Gastroesophageal sphincter (tissue), 4 donors: ENCODE measurements at regions not wholly inside any gene's neighbourhood (a gene's known extent, or its start where the extent isn't known, plus 50 kb on each side); places are given as distances from the start of the nearest gene placed in this dataset.

ENCODE experiments used
- ATAC-seq: fragments of 150-250 bp; one replicate; pipeline ENCODE4 v1.9.1; 2016; ENCODE audit warnings: mild to moderate bottlenecking, moderate library complexity
- H3K27ac ChIP-seq, 4 donors: fragments of 200-600 bp; sonication (generic) in 3 of 4; 1 replicate in 3 of 4; 2 replicates in 1 of 4; pipeline ENCODE4 v1.5.1; 2016 to 2019
- H3K27me3 ChIP-seq: fragments of 200-600 bp; sonication (generic); one replicate; pipeline ENCODE4 v1.5.1; 2019
- H3K36me3 ChIP-seq, 2 donors: fragments of 200-600 bp; sonication (generic); one replicate each; pipeline ENCODE4 v1.5.1; 2019; ENCODE audit warnings: control low read depth in 1 of 2
- H3K4me1 ChIP-seq, 3 donors: fragments of 200-600 bp; sonication (generic); 1 replicate in 2 of 3; 2 replicates in 1 of 3; pipeline ENCODE4 v1.5.1; 2016 to 2019; ENCODE audit warnings: control low read depth in 2 of 3
- H3K4me3 ChIP-seq, 2 donors: fragments of 200-600 bp; sonication (generic); one replicate each; pipeline ENCODE4 v1.5.1; 2019; ENCODE audit warnings: mild to moderate bottlenecking in 1 of 2, moderate library complexity in 1 of 2
- H3K9me3 ChIP-seq, 3 donors: fragments of 200-600 bp; sonication (generic); one replicate each; pipeline ENCODE4 v1.5.1; 2017 to 2019; ENCODE audit warnings: control low read depth in 2 of 3
- CTCF ChIP-seq, 4 experiments: fragments of 200-600 bp in 2 of 4; fragments of 450-650 bp in 2 of 4; sonication (generic) in 1 of 4; IDR thresholded peaks; one replicate each; pipeline ENCODE4 v1.5.1; 2017 to 2019; ENCODE audit warnings: antibody characterized with exemption in 4 of 4, mild to moderate bottlenecking in 2 of 4, moderate library complexity in 2 of 4
- EP300 ChIP-seq: sonication (generic); formaldehyde crosslinking; IDR thresholded peaks from one replicate; pipeline ENCODE4 v1.6.1; 2017; ENCODE audit warnings: antibody characterized with exemption, mild to moderate bottlenecking
- POLR2A ChIP-seq, 2 donors: fragments of 450-650 bp; IDR thresholded peaks; one replicate each; pipeline ENCODE4 v1.6.1; 2017; ENCODE audit warnings: antibody characterized with exemption in 2 of 2, mild to moderate bottlenecking in 2 of 2, moderate library complexity in 1 of 2
- POLR2AphosphoS5 ChIP-seq: sonication (generic); formaldehyde crosslinking; IDR thresholded peaks from one replicate; pipeline ENCODE4 v1.6.1; 2017; ENCODE audit warnings: antibody characterized with exemption
- WGBS, 2 donors: methylation state at CpG; one replicate each; pipeline ENCODE4 v1.1.5; 2018; ENCODE audit warnings: low coverage in 1 of 2; 5-methylcytosine and 5-hydroxymethylcytosine counted together

GRCh38 chr4:149980941-149981340 lies 97.3 kb upstream of the DCLK2 start:
- Histone ChIP-seq H3K27ac (no peak overlapping the region), H3K27me3 (no peaks in the 10 kb centered on the region), H3K9me3 (no peaks in the 10 kb centered on the region), H3K4me3 (no peak overlapping the region), H3K36me3 (no peaks in the 10 kb centered on the region), H3K4me1 (no peaks in the 10 kb centered on the region)
- WGBS, 2 donors = 20 to 26% methylated on average over 6 of the region's 6 CpGs
- TF ChIP-seq CTCF (IDR thresholded peaks at IDR 0.05) (peak; percentile 54 to 75 (median 64)), POLR2AphosphoS5 (no peak)
- ATAC-seq = no peak

GRCh38 chr4:149983401-149983800 lies 94.8 kb upstream of the DCLK2 start:
- H3K27ac ChIP-seq = no peak overlapping the region
- H3K36me3 ChIP-seq = no peaks in the 10 kb centered on the region
- no peaks in the 10 kb centered on the region for H3K27me3 ChIP-seq
- H3K4me1 ChIP-seq = no peaks in the 10 kb centered on the region
- WGBS, 2 donors = 87 to 88% methylated on average over 2 of the region's 2 CpGs
- no peaks in the 10 kb centered on the region for H3K9me3 ChIP-seq
- H3K4me3 ChIP-seq = no peak overlapping the region
- TF ChIP-seq EP300 (no peak), CTCF (IDR thresholded peaks at IDR 0.05) (no peak), POLR2A (IDR thresholded peaks at IDR 0.05) (no peak), POLR2AphosphoS5 (no peak)
- no peak for ATAC-seq

- TF ChIP-seq CTCF (IDR thresholded peaks at IDR 0.05) = no peak
- TF ChIP-seq POLR2A (IDR thresholded peaks at IDR 0.05) = no peak
- TF ChIP-seq POLR2AphosphoS5 = no peak
- TF ChIP-seq EP300 = no peak
- 72 to 100% methylated on average over 3 of the region's 3 CpGs for WGBS, 2 donors
- Histone ChIP-seq H3K9me3 (no peaks in the 10 kb centered on the region), H3K27me3 (no peaks in the 10 kb centered on the region), H3K27ac (no peak overlapping the region), H3K4me1 (no peaks in the 10 kb centered on the region), H3K4me3 (no peak overlapping the region), H3K36me3 (no peaks in the 10 kb centered on the region)
- no peak for ATAC-seq
Measured at GRCh38 chr4:149983931-149984330, 94.3 kb upstream of the DCLK2 start.

GRCh38 chr4:149985981-149986380 lies 92.3 kb upstream of the DCLK2 start:
- no peak for ATAC-seq

GRCh38 chr4:149986917-149987316 lies 91.3 kb upstream of the DCLK2 start:
- WGBS, 2 donors = 41 to 59% methylated on average over 3 of the region's 3 CpGs
- Histone ChIP-seq H3K27ac (no peak overlapping the region), H3K27me3 (no peaks in the 10 kb centered on the region), H3K36me3 (no peaks in the 10 kb centered on the region), H3K4me1 (no peaks in the 10 kb centered on the region), H3K9me3 (no peaks in the 10 kb centered on the region), H3K4me3 (no peak overlapping the region)
- no peak for TF ChIP-seq POLR2AphosphoS5
- TF ChIP-seq POLR2A (IDR thresholded peaks at IDR 0.05) = no peak
- no peak for TF ChIP-seq CTCF (IDR thresholded peaks at IDR 0.05)
- TF ChIP-seq EP300 = no peak
- no peak for ATAC-seq

More at GRCh38 chr4:149985981-149986380, 92.3 kb upstream of the DCLK2 start:
- TF ChIP-seq POLR2AphosphoS5 = no peak
- Histone ChIP-seq H3K27me3 (no peaks in the 10 kb centered on the region), H3K9me3 (no peaks in the 10 kb centered on the region), H3K4me1 (no peaks in the 10 kb centered on the region), H3K27ac (no peak overlapping the region), H3K4me3 (no peak overlapping the region), H3K36me3 (no peaks in the 10 kb centered on the region)
- 91 to 92% methylated on average over 4 of the region's 4 CpGs for WGBS, 2 donors
